SK-N-SH treated with all-trans-retinoic acid at 6 μM for 48 hours (cell line): ENCODE measurements at regions not wholly inside any gene's neighbourhood (a gene's known extent, or its start where the extent isn't known, plus 50 kb on each side); places are given as distances from the start of the nearest gene placed in this dataset.

Source experiments
- CREB5 ChIP-seq: fragments of 250-450 bp; sonication (Bioruptor Pico); IDR thresholded peaks from 2 replicates; pipeline ENCODE4 v1.5.1; 2020; ENCODE audit warnings: low read depth, mild to moderate bottlenecking, moderate library complexity
- CSDC2 ChIP-seq: fragments of 250-450 bp; sonication (Bioruptor Pico); IDR thresholded peaks from 2 replicates; pipeline ENCODE4 v1.5.0; 2020; ENCODE audit warnings: mild to moderate bottlenecking, moderate library complexity
- GLIS3 ChIP-seq: fragments of 250-450 bp; sonication (Bioruptor Pico); IDR thresholded peaks from 2 replicates; pipeline ENCODE4 v1.5.0; 2020; ENCODE audit warnings: mild to moderate bottlenecking, moderate library complexity
- OSR1 ChIP-seq: fragments of 250-450 bp; sonication (Bioruptor Pico); IDR thresholded peaks from 2 replicates; pipeline ENCODE4 v1.8.0; 2022; ENCODE audit warnings: moderate library complexity, mild to moderate bottlenecking, inconsistent platforms
- PATZ1 ChIP-seq: fragments of 250-450 bp; sonication (Bioruptor Pico); IDR thresholded peaks from 2 replicates; pipeline ENCODE4 v1.8.0; 2020; ENCODE audit warnings: mild to moderate bottlenecking, moderate library complexity, borderline replicate concordance
- POU6F1 ChIP-seq: fragments of 250-450 bp; sonication (Bioruptor Pico); IDR thresholded peaks from 2 replicates; pipeline ENCODE4 v1.8.0; 2021; ENCODE audit warnings: low read depth, mild to moderate bottlenecking, moderate library complexity, borderline replicate concordance
- PPARA ChIP-seq: fragments of 250-450 bp; sonication (Bioruptor Pico); IDR thresholded peaks from 2 replicates; pipeline ENCODE4 v1.5.0; 2020; ENCODE audit warnings: mild to moderate bottlenecking, borderline replicate concordance
- RARB ChIP-seq: fragments of 250-450 bp; sonication (Bioruptor Pico); IDR thresholded peaks from 2 replicates; pipeline ENCODE4 v1.8.0; 2021; ENCODE audit warnings: mild to moderate bottlenecking, moderate library complexity
- TSHZ2 ChIP-seq: fragments of 250-450 bp; sonication (Bioruptor Pico); IDR thresholded peaks from 2 replicates; pipeline ENCODE4 v1.5.0; 2020; ENCODE audit warnings: mild to moderate bottlenecking, moderate library complexity
- ZFP30 ChIP-seq: fragments of 450-650 bp; formaldehyde crosslinking; IDR thresholded peaks from 2 replicates; pipeline ENCODE4 v1.5.0; 2022; ENCODE audit warnings: mild to moderate bottlenecking, moderate library complexity
- ZNF565 ChIP-seq: fragments of 450-650 bp; formaldehyde crosslinking; conservative IDR thresholded peaks from 2 replicates; pipeline ENCODE4 v1.5.0; 2020; ENCODE audit warnings: low read depth, mild to moderate bottlenecking, moderate library complexity
- ZNF70 ChIP-seq: fragments of 450-650 bp; formaldehyde crosslinking; IDR thresholded peaks from 2 replicates; pipeline ENCODE4 v1.5.0; 2020; ENCODE audit warnings: mild to moderate bottlenecking, moderate library complexity
- ZNF8 ChIP-seq: fragments of 450-650 bp; formaldehyde crosslinking; IDR thresholded peaks from 2 replicates; pipeline ENCODE4 v1.5.0; 2020; ENCODE audit warnings: mild to moderate bottlenecking, moderate library complexity

- TF ChIP-seq RARB = no peak
- no peak for TF ChIP-seq ZNF8 (CRISPR knock-in tag)
- TF ChIP-seq PATZ1 = no peak
- TF ChIP-seq PPARA (CRISPR knock-in tag) = no peak
- no peak for TF ChIP-seq ZFP30 (CRISPR knock-in tag)
- TF ChIP-seq CREB5 (CRISPR knock-in tag) = no peak
- TF ChIP-seq GLIS3 (CRISPR knock-in tag) = no peak
- no peak for TF ChIP-seq CSDC2 (CRISPR knock-in tag)
- TF ChIP-seq TSHZ2 (CRISPR knock-in tag) = no peak
- no peak for TF ChIP-seq ZNF70 (CRISPR knock-in tag)
- no peak for TF ChIP-seq ZNF565 (CRISPR knock-in tag)
- no peak for TF ChIP-seq POU6F1 (CRISPR knock-in tag)
- TF ChIP-seq OSR1 (CRISPR knock-in tag) = no peak
Observed at GRCh38 chr18:38010037-38010436, 444.4 kb upstream of the CELF4 start.
